ENCODE measurements at regions not wholly inside any gene's neighbourhood (a gene's known extent, or its start where the extent isn't known, plus 50 kb on each side); places are given as distances from the start of the nearest gene placed in this dataset.

GRCh38 chr20:54941666-54942065, 466.3 kb downstream of the DOK5 start:
- TF ChIP-seq CTCF (IDR thresholded peaks at IDR 0.05) (no peak), POLR2A (IDR thresholded peaks at IDR 0.05) (no peak)
